ENCODE measurements at regions not wholly inside any gene's neighbourhood (a gene's known extent, or its start where the extent isn't known, plus 50 kb on each side); places are given as distances from the start of the nearest gene placed in this dataset.

GRCh38 chr13:44078806-44079376 is 199.2 kb downstream of the LACC1 start:
- peaks cover 6% of the 10 kb centered on the region for H3K4me1 Mint-ChIP-seq
- peaks cover 13% of the 10 kb centered on the region for H3K27me3 Mint-ChIP-seq
- ATAC-seq (no peak), DNase-seq (no peak)
- peaks cover 0 to 12% of the 10 kb centered on the region in 2 donors for H3K9me3 Mint-ChIP-seq
- no peak overlapping the region for H3K4me3 Mint-ChIP-seq
- H3K27ac Mint-ChIP-seq: no peak overlapping the region

- ATAC-seq: no peak
- Mint-ChIP-seq H3K4me1 (peaks cover 6% of the 10 kb centered on the region), H3K4me3 (no peak overlapping the region), H3K27me3 (peaks cover 13% of the 10 kb centered on the region), H3K27ac (no peak overlapping the region), H3K9me3 (peaks cover 0 to 12% of the 10 kb centered on the region in 2 donors)
- no peak for DNase-seq
Observed at GRCh38 chr13:44079413-44080205, 199.9 kb downstream of the LACC1 start.

- H3K9me3 Mint-ChIP-seq: peaks cover 0 to 22% of the 10 kb centered on the region in 2 donors
- no peak overlapping the region for H3K4me3 Mint-ChIP-seq
- ATAC-seq: no peak
- DNase-seq: no peak
- peaks cover 21% of the 10 kb centered on the region for H3K4me1 Mint-ChIP-seq
- H3K27ac Mint-ChIP-seq: no peak overlapping the region
- peaks cover 13% of the 10 kb centered on the region for H3K27me3 Mint-ChIP-seq
Observed at GRCh38 chr13:44084146-44084545, 204.4 kb downstream of the LACC1 start.

- peaks cover 39% of the 10 kb centered on the region for H3K4me1 Mint-ChIP-seq
- no peak overlapping the region for H3K27ac Mint-ChIP-seq
- H3K27me3 Mint-ChIP-seq: no peaks in the 10 kb centered on the region
- no peak overlapping the region for H3K4me3 Mint-ChIP-seq
- ATAC-seq: no peak
- H3K9me3 Mint-ChIP-seq: peaks cover 4 to 16% of the 10 kb centered on the region in 2 donors
- DNase-seq: no peak
Observed at GRCh38 chr13:44086389-44086788, 206.7 kb downstream of the LACC1 start.

GRCh38 chr13:44088411-44088810 is 208.7 kb downstream of the LACC1 start:
- H3K9me3 Mint-ChIP-seq: peaks cover 5 to 19% of the 10 kb centered on the region in 2 donors
- DNase-seq (no peak), ATAC-seq (no peak)
- H3K4me3 Mint-ChIP-seq: peak overlapping the region in 1 of 2 donors; percentile 45
- H3K4me1 Mint-ChIP-seq: peaks cover 43% of the 10 kb centered on the region
- peak overlapping the region in 1 of 2 donors; percentile 85 for H3K27ac Mint-ChIP-seq
- H3K27me3 Mint-ChIP-seq: no peaks in the 10 kb centered on the region

GRCh38 chr13:44088991-44089413 is 209.3 kb downstream of the LACC1 start:
- no peaks in the 10 kb centered on the region for H3K27me3 Mint-ChIP-seq
- peak overlapping the region; percentile 92 to 94 for H3K27ac Mint-ChIP-seq
- peaks cover 43% of the 10 kb centered on the region for H3K4me1 Mint-ChIP-seq
- H3K4me3 Mint-ChIP-seq: peak overlapping the region in 1 of 2 donors; percentile 54
- ATAC-seq: peak; percentile 91
- peak; percentile 32 to 33 for DNase-seq
- peaks cover 5 to 19% of the 10 kb centered on the region in 2 donors for H3K9me3 Mint-ChIP-seq

- DNase-seq: no peak
- Mint-ChIP-seq H3K9me3 (peaks cover 5 to 19% of the 10 kb centered on the region in 2 donors), H3K4me3 (peak overlapping the region; percentile 13 to 44), H3K4me1 (peaks cover 43% of the 10 kb centered on the region), H3K27me3 (no peaks in the 10 kb centered on the region), H3K27ac (peak overlapping the region; percentile 92 to 94)
- peak; percentile 54 for ATAC-seq
Observed at GRCh38 chr13:44089452-44089851, 209.7 kb downstream of the LACC1 start.

- no peak overlapping the region for H3K27ac Mint-ChIP-seq
- no peaks in the 10 kb centered on the region for H3K27me3 Mint-ChIP-seq
- H3K9me3 Mint-ChIP-seq: peaks cover 5 to 19% of the 10 kb centered on the region in 2 donors
- peaks cover 43% of the 10 kb centered on the region for H3K4me1 Mint-ChIP-seq
- H3K4me3 Mint-ChIP-seq: no peak overlapping the region
- no peak for DNase-seq
- ATAC-seq: no peak
Observed at GRCh38 chr13:44092078-44092970, 212.6 kb downstream of the LACC1 start.

- H3K9me3 Mint-ChIP-seq: peaks cover 5 to 9% of the 10 kb centered on the region in 2 donors
- no peak for DNase-seq
Observed at GRCh38 chr13:44093607-44094564, 214.2 kb downstream of the LACC1 start.

GRCh38 chr13:44096901-44097300 is 217.2 kb downstream of the LACC1 start:
- Mint-ChIP-seq H3K4me1 (peaks cover 6% of the 10 kb centered on the region), H3K4me3 (no peak overlapping the region), H3K27ac (no peak overlapping the region), H3K9me3 (peaks cover 10 to 18% of the 10 kb centered on the region in 2 donors), H3K27me3 (no peaks in the 10 kb centered on the region)
- ATAC-seq (no peak), DNase-seq (no peak)

More at GRCh38 chr13:44093607-44094564, 214.2 kb downstream of the LACC1 start:
- Mint-ChIP-seq H3K27ac (peak overlapping the region in 1 of 2 donors; percentile 7), H3K4me3 (no peak overlapping the region), H3K27me3 (no peaks in the 10 kb centered on the region), H3K4me1 (peaks cover 30% of the 10 kb centered on the region)
- ATAC-seq: no peak

- Mint-ChIP-seq H3K4me3 (no peak overlapping the region), H3K27me3 (no peaks in the 10 kb centered on the region), H3K9me3 (peaks cover 14 to 20% of the 10 kb centered on the region in 2 donors), H3K4me1 (no peaks in the 10 kb centered on the region), H3K27ac (no peak overlapping the region)
- no peak for DNase-seq
- no peak for ATAC-seq
Observed at GRCh38 chr13:44098559-44098958, 218.9 kb downstream of the LACC1 start.

GRCh38 chr13:44101347-44102083 is 221.8 kb downstream of the LACC1 start:
- peaks cover 20 to 21% of the 10 kb centered on the region in 2 donors for H3K9me3 Mint-ChIP-seq
- no peak overlapping the region for H3K4me3 Mint-ChIP-seq
- H3K4me1 Mint-ChIP-seq: peaks cover 2% of the 10 kb centered on the region
- ATAC-seq (no peak), DNase-seq (no peak)
- H3K27me3 Mint-ChIP-seq: peaks cover 14% of the 10 kb centered on the region
- no peak overlapping the region for H3K27ac Mint-ChIP-seq

- H3K27ac Mint-ChIP-seq: no peak overlapping the region
- H3K4me3 Mint-ChIP-seq: no peak overlapping the region
- peaks cover 12% of the 10 kb centered on the region for H3K4me1 Mint-ChIP-seq
- peaks cover 20 to 21% of the 10 kb centered on the region in 2 donors for H3K9me3 Mint-ChIP-seq
- DNase-seq (no peak), ATAC-seq (no peak)
- peaks cover 19% of the 10 kb centered on the region for H3K27me3 Mint-ChIP-seq
Observed at GRCh38 chr13:44103429-44104196, 223.9 kb downstream of the LACC1 start.

All from stimulated activated naive CD8-positive, alpha-beta T cell treated with anti-CD3 and anti-CD28 coated beads, Interleukin-15, amount 100 ng/mL, for 72 hours (primary cell).